Endodermal cell (in vitro differentiated cells): ENCODE measurements at regions not wholly inside any gene's neighbourhood (a gene's known extent, or its start where the extent isn't known, plus 50 kb on each side); places are given as distances from the start of the nearest gene placed in this dataset.

Experiments
- DNase-seq: peaks from one replicate; pipeline ENCODE4 v3.0.0-alpha.2; 2017
- H3K27ac ChIP-seq: 2 replicates; pipeline ENCODE4 v1.5.1; 2013; ENCODE audit warnings: mild to moderate bottlenecking, low read depth, low read length, moderate library complexity
- H3K27me3 ChIP-seq: 2 replicates; pipeline ENCODE4 v1.6.1; 2013; ENCODE audit warnings: mild to moderate bottlenecking, low read length, moderate library complexity; ENCODE audit not compliant: insufficient read depth, control insufficient read depth, poor library complexity, severe bottlenecking
- H3K36me3 ChIP-seq: 2 replicates; pipeline ENCODE4 v1.7.0; 2013; ENCODE audit warnings: mild to moderate bottlenecking, low read length, moderate library complexity; ENCODE audit not compliant: control insufficient read depth, insufficient read depth
- H3K4me1 ChIP-seq: one replicate; pipeline ENCODE4 v1.7.0; 2013; ENCODE audit warnings: low read length; ENCODE audit not compliant: control insufficient read depth, insufficient read depth
- H3K4me3 ChIP-seq: 2 replicates; pipeline ENCODE4 v1.5.1; 2013; ENCODE audit warnings: mild to moderate bottlenecking, low read length, moderate library complexity
- H3K9ac ChIP-seq: 2 replicates; pipeline ENCODE4 v1.6.1; 2013; ENCODE audit warnings: mild to moderate bottlenecking, low read length, moderate library complexity; ENCODE audit not compliant: poor library complexity, severe bottlenecking; ENCODE audit errors: extremely low read depth
- H3K9me3 ChIP-seq: 2 replicates; pipeline ENCODE4 v1.6.1; 2013; ENCODE audit warnings: mild to moderate bottlenecking, low read length, moderate library complexity; ENCODE audit not compliant: control insufficient read depth
- H3K27ac Mint-ChIP-seq: 2 replicates; pipeline ENCODE4 v1.8.0; 2020; ENCODE audit warnings: mixed read lengths
- H3K27me3 Mint-ChIP-seq: 2 replicates; pipeline ENCODE4 v1.8.0; 2021; ENCODE audit warnings: mild to moderate bottlenecking, mixed read lengths; ENCODE audit not compliant: insufficient read depth
- H3K36me3 Mint-ChIP-seq: 2 replicates; pipeline ENCODE4 v1.8.0; 2020; ENCODE audit warnings: low read depth, mixed read lengths
- H3K4me1 Mint-ChIP-seq: 2 replicates; pipeline ENCODE4 v1.8.0; 2020; ENCODE audit warnings: mixed read lengths
- H3K4me3 Mint-ChIP-seq: 2 replicates; pipeline ENCODE4 v1.8.0; 2020; ENCODE audit warnings: mild to moderate bottlenecking, moderate library complexity, mixed read lengths
- H3K9me3 Mint-ChIP-seq: 2 replicates; pipeline ENCODE4 v1.8.0; 2020; ENCODE audit warnings: mild to moderate bottlenecking, mixed read lengths
- WGBS, 2 experiments: methylation state at CpG; one replicate each; pipeline versions ENCODE4 v1.1.5 to v1.1.7; 2013; ENCODE audit warnings: missing lambda C conversion rate in 2 of 2, mixed read lengths in 1 of 2; ENCODE audit not compliant: insufficient coverage in 1 of 2, insufficient read length in 1 of 2; 5-methylcytosine and 5-hydroxymethylcytosine counted together
- TF ChIP-seq, protein P1 (sequence below): fragments of 200-600 bp; sonication (generic); conservative IDR thresholded peaks from 2 replicates; pipeline ENCODE4 v1.5.0; 2021; ENCODE audit warnings: antibody characterized with exemption, mild to moderate bottlenecking

- Histone ChIP-seq H3K27ac (no peak overlapping the region), H3K9me3 (no peaks in the 10 kb centered on the region), H3K4me1 (no peaks in the 10 kb centered on the region), H3K4me3 (no peak overlapping the region), H3K36me3 (no peaks in the 10 kb centered on the region), H3K9ac (no peak overlapping the region), H3K27me3 (no peaks in the 10 kb centered on the region)
- Mint-ChIP-seq H3K4me3 (no peak overlapping the region), H3K36me3 (no peaks in the 10 kb centered on the region), H3K9me3 (no peaks in the 10 kb centered on the region), H3K27me3 (no peaks in the 10 kb centered on the region), H3K4me1 (no peaks in the 10 kb centered on the region), H3K27ac (no peak overlapping the region)
- DNase-seq = no peak
- WGBS, 2 experiments = 83 to 94% methylated on average over 4 to 5 of the region's 5 CpGs
- TF ChIP-seq, protein P1, sequence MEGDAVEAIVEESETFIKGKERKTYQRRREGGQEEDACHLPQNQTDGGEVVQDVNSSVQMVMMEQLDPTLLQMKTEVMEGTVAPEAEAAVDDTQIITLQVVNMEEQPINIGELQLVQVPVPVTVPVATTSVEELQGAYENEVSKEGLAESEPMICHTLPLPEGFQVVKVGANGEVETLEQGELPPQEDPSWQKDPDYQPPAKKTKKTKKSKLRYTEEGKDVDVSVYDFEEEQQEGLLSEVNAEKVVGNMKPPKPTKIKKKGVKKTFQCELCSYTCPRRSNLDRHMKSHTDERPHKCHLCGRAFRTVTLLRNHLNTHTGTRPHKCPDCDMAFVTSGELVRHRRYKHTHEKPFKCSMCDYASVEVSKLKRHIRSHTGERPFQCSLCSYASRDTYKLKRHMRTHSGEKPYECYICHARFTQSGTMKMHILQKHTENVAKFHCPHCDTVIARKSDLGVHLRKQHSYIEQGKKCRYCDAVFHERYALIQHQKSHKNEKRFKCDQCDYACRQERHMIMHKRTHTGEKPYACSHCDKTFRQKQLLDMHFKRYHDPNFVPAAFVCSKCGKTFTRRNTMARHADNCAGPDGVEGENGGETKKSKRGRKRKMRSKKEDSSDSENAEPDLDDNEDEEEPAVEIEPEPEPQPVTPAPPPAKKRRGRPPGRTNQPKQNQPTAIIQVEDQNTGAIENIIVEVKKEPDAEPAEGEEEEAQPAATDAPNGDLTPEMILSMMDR = no peak
Measured at GRCh38 chr2:6010163-6010562, 318.0 kb downstream of the SOX11 start.

GRCh38 chr2:6011921-6012320 is 319.7 kb downstream of the SOX11 start:
- Histone ChIP-seq H3K27me3 (no peaks in the 10 kb centered on the region), H3K9me3 (no peaks in the 10 kb centered on the region), H3K27ac (no peak overlapping the region), H3K36me3 (no peaks in the 10 kb centered on the region), H3K4me1 (no peaks in the 10 kb centered on the region), H3K9ac (no peak overlapping the region), H3K4me3 (no peak overlapping the region)
- Mint-ChIP-seq H3K27me3 (no peaks in the 10 kb centered on the region), H3K36me3 (no peaks in the 10 kb centered on the region), H3K4me1 (no peaks in the 10 kb centered on the region), H3K4me3 (no peak overlapping the region), H3K27ac (no peak overlapping the region), H3K9me3 (no peaks in the 10 kb centered on the region)
- TF ChIP-seq, protein P1 = no peak
- no peak for DNase-seq
- 40 to 79% methylated on average over 1 to 4 of the region's 4 CpGs for WGBS, 2 experiments

- Mint-ChIP-seq H3K27ac (no peak overlapping the region), H3K4me3 (no peak overlapping the region), H3K9me3 (no peaks in the 10 kb centered on the region), H3K27me3 (no peaks in the 10 kb centered on the region), H3K4me1 (peaks cover 6% of the 10 kb centered on the region), H3K36me3 (no peaks in the 10 kb centered on the region)
- Histone ChIP-seq H3K27me3 (no peaks in the 10 kb centered on the region), H3K4me3 (no peak overlapping the region), H3K9ac (no peak overlapping the region), H3K27ac (no peak overlapping the region), H3K36me3 (no peaks in the 10 kb centered on the region), H3K4me1 (no peaks in the 10 kb centered on the region), H3K9me3 (no peaks in the 10 kb centered on the region)
- 77 to 100% methylated on average over 3 to 8 of the region's 8 CpGs for WGBS, 2 experiments
- TF ChIP-seq, protein P1 = no peak
- DNase-seq = no peak
Measured at GRCh38 chr2:6017736-6018286, 325.6 kb downstream of the SOX11 start.
